CD4-positive, alpha-beta T cell treated with Interleukin-2 at 100 ng/mL for 4 hours (primary cell): ENCODE measurements at regions not wholly inside any gene's neighbourhood (a gene's known extent, or its start where the extent isn't known, plus 50 kb on each side); places are given as distances from the start of the nearest gene placed in this dataset.

Source experiments
- DNase-seq: peaks from one replicate; pipeline ENCODE4 v3.0.0-alpha.2; 2020; ENCODE audit warnings: low spot score

- DNase-seq, result no peak
Observed at GRCh38 chr2:106709229-106709628, 176.7 kb downstream of the ST6GAL2 start.

GRCh38 chr2:106719222-106719621, 166.7 kb downstream of the ST6GAL2 start:
- DNase-seq, result no peak

GRCh38 chr2:106720026-106720425, 165.9 kb downstream of the ST6GAL2 start:
- DNase-seq, result no peak

GRCh38 chr2:106724301-106724794, 161.6 kb downstream of the ST6GAL2 start:
- DNase-seq, result no peak

GRCh38 chr2:106734165-106734564, 151.8 kb downstream of the ST6GAL2 start:
- DNase-seq, result no peak

- DNase-seq, result no peak
Observed at GRCh38 chr2:106735807-106736206, 150.2 kb downstream of the ST6GAL2 start.

GRCh38 chr2:106736221-106736620, 149.7 kb downstream of the ST6GAL2 start:
- DNase-seq, result no peak

- no peak for DNase-seq
Observed at GRCh38 chr2:106745468-106745867, 140.5 kb downstream of the ST6GAL2 start.

- DNase-seq, result no peak
Observed at GRCh38 chr2:106749823-106750222, 136.1 kb downstream of the ST6GAL2 start.
